GM13977 (cell line): ENCODE measurements at regions not wholly inside any gene's neighbourhood (a gene's known extent, or its start where the extent isn't known, plus 50 kb on each side); places are given as distances from the start of the nearest gene placed in this dataset.
"Not testable (repeated sequence)": the region's sequence is repeated elsewhere in the genome, so short reads cannot be mapped to it uniquely, and the experiment has no call there.

Source experiments
- DNase-seq: peaks from one replicate; pipeline ENCODE4 v3.0.0; 2012; ENCODE audit warnings: low spot score
- in situ Hi-C: fragments of 300-500 bp; cut with MboI; formaldehyde crosslinking; loops from one replicate; pipeline ENCODE4 v1.12.0; 2022; ENCODE audit warnings: low sequenced_read_pairs, low pct_unique_long_range_greater_than_20kb, mixed read lengths, inconsistent platforms; ENCODE audit not compliant: unreplicated experiment
- TF ChIP-seq, protein P1 (sequence below): IDR thresholded peaks from 2 replicates; pipeline ENCODE4 v1.5.1; 2012; ENCODE audit warnings: mild to moderate bottlenecking, control low read depth; ENCODE audit not compliant: insufficient read depth; ENCODE audit errors: extremely low read depth, missing control alignments

DNA sequence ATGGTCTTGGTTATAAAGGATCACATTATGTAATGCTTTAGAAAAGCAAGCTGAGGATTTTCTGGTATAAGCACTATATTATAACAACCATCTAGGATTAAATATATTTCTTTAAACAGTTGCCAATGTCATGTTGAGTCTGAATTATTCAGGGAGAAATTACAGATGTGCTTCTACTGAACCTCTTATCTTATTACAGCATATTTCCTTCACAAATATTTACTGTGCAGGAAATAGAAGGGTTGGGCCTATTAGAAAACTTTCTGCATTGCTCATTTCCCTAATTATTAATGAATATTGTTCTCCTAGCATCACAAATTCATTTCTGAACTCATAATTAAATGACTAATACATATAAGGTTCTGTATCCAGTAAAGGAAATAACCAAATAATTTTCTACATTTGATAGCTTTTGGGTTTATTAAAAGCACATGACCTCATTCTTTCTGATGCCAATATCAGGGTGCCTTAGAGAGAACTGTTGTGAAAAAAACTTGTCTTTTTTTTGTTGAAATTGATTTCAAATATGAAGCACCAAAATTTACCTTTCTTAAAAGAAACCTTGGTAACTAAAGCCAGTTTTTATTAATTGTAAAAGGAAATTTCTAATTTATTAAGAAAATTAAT lies 476.8 kb upstream of the PTGER4 start:
- in situ Hi-C loops: no loop called here

DNA sequence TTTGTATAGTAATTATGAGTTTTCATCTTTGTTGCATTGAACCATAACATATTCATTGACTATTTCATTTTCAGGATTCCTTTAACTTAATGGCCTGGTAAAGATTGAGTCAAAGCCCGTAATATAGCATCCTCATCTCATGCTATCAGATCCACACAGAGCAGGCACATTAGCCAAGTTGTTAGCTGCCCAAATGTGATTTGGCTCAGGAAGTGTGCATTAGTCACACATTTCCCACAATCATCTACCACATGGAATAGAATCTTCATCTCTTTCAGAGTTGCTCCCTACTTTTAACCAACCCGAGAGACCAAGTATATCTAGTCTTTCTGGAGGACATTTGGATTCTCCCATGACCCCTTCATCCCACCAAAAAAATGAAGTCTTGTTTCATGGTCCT lies 481.0 kb upstream of the PTGER4 start:
- TF ChIP-seq, protein P1, sequence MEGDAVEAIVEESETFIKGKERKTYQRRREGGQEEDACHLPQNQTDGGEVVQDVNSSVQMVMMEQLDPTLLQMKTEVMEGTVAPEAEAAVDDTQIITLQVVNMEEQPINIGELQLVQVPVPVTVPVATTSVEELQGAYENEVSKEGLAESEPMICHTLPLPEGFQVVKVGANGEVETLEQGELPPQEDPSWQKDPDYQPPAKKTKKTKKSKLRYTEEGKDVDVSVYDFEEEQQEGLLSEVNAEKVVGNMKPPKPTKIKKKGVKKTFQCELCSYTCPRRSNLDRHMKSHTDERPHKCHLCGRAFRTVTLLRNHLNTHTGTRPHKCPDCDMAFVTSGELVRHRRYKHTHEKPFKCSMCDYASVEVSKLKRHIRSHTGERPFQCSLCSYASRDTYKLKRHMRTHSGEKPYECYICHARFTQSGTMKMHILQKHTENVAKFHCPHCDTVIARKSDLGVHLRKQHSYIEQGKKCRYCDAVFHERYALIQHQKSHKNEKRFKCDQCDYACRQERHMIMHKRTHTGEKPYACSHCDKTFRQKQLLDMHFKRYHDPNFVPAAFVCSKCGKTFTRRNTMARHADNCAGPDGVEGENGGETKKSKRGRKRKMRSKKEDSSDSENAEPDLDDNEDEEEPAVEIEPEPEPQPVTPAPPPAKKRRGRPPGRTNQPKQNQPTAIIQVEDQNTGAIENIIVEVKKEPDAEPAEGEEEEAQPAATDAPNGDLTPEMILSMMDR: no peak
- DNase-seq: no peak
- in situ Hi-C loops: no loop called here

More for the DNA sequence above, 476.8 kb upstream of the PTGER4 start:
- TF ChIP-seq, protein P1: no peak
- DNase-seq: no peak

DNA sequence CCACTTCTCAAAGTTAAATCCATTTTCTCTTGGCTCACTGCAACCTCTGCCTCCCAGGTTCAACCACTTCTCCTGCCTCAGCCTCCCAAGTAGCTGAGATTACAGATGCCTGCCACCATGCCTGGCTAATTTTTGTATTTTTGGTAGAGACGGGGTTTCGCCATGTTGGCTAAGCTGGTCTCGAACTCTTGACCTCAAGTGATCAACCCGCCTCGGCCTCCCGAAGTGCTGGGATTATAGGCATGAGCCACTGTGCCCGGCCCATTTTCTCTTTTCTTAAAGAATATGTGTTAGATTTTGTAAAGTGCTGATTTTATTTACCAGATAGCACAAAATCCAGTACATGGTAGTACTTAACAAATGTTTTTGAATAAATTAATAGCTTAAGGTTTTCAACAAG lies 484.1 kb upstream of the PTGER4 start:
- in situ Hi-C loops, DNase-seq: not testable (repeated sequence)

DNA sequence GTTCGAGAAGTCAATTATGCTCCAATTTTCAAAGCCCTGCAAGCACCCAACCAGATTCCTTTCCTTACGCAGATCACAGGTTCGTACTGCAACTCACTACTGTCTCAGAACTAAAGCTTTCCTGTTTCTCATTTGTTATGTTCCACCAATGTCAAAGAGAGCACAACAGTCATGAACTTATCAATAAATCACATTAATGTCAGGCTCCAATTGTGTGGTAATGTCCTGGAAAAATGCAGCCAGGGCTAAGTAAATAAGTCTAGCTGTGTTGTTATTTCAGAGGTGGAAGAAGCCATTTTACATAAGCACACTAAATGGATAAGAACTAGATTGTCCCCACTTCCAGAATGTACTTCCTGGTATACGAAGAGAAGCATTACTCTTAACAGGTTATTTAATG lies 488.6 kb upstream of the PTGER4 start:
- TF ChIP-seq, protein P1: no peak
- no peak for DNase-seq
- in situ Hi-C loops: no loop called here

DNA sequence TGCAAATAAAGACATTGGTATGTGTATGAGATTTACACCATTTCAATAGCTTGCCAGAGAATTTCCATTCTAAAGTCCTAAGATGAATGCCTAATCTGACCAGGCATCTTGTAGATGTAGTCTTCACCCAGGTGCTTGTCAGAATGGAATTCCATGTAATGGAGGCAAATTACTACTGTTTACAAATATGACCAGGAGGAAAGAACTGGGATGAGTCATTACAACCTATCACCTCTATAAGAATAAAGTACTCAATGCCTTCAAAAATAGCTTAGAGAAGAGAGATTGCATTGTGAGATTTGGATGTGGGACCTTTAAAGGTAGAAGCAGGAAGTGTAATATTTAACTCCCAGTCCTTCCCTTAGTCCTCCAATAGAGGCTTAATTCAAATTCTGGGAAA lies 507.0 kb upstream of the PTGER4 start:
- DNase-seq: no peak
- TF ChIP-seq, protein P1: no peak

DNA sequence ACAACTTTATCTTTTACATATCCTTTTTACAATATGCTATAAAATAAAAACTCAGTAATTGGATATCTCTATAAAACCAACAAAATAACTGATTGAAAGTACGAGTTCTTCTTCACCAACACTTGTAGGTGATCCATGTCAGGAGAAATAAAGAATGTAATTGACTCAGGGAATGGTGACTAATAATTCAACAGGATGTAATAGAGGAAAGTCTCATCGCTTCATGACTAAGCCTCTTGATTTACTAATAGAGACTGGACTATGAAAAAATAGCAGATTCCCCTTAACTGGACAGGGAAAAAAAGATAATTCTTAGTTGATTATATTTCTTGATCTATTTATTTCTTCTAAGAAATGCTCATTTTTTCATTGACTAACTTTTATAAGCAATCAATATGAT lies 507.7 kb upstream of the PTGER4 start:
- TF ChIP-seq, protein P1: no peak
- no peak for DNase-seq
- in situ Hi-C loops: no loop called here

More for the DNA sequence above, 507.0 kb upstream of the PTGER4 start:
- in situ Hi-C loops: no loop called here

DNA sequence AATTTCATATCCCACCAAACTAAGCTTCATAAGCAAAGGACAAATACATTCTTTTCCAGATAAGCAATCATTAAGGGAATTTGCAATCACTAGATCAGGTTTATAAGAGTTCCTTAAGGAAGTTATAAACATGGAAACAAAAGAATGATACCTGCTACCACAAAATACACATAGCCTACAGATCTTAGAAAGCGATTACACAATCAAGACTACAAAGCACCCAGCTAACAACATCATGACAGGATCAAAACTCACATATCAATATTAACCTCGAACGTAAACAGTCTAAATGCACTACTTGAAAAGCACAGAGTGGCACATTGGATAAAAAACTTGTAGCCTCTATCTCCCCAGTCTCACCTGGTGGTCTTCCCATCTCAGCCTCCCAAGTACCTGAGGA lies 512.4 kb upstream of the PTGER4 start:
- TF ChIP-seq, protein P1: no peak
- in situ Hi-C loops: no loop called here
- no peak for DNase-seq
